NCI-H1436 (cell line): ENCODE measurements at regions not wholly inside any gene's neighbourhood (a gene's known extent, or its start where the extent isn't known, plus 50 kb on each side); places are given as distances from the start of the nearest gene placed in this dataset.

Experiments used
- DNase-seq: peaks from one replicate; lab custom pipeline; 2025; lab: John Stamatoyannopoulos, UW

DNA sequence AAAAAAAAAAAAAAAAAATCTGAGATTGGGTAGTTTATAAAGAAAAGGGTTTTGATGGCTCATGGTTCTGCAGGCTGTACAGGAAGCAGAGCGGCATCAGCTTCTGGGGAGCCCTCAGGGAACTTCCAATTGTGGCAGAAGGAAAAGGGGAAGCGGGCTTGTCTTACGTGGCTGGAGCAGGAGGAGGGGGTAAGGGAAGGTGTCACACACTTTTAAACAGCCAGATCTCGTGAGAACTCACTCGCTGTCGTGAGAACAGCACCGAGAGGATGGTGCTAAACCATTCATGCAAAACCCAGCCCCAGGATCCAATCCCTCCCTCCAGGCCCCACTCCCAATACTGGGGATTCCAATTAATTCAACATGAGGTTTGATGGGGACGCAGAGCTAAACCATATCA, 806.2 kb downstream of the TBC1D22A start:
- no peak for DNase-seq

DNA sequence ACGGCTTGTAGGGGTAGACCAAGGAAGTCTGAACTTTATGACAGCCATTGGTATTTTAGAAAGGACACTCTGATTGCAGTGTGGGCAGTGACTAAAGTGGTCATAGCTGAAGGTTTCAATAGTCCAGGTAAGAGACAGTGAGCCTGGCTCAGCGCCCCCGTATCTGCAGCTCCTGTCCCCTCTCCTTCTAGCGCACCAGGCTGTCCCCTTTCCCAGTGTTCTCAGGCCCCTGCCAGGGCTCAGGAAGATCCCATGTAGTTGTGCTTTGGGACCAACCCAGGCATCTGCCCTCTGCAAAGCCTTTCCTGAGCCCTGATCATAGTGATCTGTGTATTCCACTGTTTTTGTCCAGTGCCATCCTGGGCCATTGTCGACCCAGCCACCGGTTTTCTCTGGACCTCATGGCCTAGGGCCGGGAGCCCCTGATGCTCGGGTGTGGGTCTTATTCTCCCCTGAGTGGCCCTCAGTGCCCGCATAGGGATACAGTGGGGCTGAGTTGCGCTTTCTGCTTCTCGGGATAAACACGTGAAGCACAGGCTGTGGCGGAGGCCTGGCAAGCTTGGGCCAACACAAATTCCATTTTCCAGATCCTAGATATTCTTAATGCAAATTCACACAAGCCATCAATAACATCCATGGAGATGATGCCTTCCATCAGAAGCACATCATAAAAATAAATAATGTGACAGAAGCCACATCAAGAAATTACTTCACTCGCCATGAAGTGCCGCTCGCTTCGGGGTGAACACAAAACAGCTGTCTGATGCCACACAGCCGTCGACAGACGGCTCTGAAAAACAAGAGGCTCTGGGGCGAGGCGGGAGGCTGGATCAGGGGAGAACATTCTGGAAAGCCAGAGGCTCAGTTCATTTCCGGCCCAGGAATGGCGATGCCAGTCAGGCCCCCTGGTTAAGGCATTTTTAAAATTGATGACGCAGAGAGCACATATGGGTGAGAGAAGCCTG, 805.0 kb downstream of the TBC1D22A start:
- no peak for DNase-seq

DNA sequence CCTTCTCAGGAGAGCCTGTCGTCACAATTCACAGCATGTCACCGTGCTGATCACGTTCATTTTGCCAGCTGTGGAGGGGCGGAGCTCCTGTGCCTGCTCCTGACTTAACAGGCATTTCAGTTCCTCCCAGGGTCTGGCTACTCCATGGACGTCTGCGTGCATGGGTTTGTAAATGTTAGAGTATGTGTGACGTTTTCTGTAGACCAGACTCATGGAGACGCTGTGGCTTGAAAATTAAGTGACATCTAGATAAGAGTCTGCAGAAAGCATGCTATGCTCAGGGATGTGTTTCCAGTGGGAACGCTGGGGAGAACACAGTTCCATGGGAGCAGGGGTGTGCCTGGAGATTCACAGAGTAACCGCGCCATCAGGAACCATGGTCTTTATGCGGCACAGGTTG, 804.0 kb downstream of the TBC1D22A start:
- no peak for DNase-seq

DNA sequence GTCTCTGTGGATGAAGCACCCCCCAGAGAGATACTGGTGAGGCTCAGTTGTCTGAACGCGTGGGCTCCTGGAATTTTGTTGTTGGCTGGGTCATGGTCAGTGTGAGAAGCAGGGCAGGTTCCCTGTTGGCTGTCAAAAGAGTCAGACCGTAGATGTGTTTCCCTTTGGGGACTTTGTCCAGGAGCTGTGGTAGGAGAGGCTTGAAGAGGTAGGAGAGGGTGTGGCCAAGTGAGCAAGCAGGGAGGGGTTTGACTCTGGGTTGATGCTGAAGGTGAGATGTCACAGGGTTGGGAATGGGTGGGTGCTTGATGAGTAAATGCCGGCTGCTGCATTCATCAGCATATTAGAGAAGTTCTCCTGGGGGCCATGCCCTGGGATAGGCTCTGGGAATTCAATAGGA, 803.2 kb downstream of the TBC1D22A start:
- DNase-seq = no peak

DNA sequence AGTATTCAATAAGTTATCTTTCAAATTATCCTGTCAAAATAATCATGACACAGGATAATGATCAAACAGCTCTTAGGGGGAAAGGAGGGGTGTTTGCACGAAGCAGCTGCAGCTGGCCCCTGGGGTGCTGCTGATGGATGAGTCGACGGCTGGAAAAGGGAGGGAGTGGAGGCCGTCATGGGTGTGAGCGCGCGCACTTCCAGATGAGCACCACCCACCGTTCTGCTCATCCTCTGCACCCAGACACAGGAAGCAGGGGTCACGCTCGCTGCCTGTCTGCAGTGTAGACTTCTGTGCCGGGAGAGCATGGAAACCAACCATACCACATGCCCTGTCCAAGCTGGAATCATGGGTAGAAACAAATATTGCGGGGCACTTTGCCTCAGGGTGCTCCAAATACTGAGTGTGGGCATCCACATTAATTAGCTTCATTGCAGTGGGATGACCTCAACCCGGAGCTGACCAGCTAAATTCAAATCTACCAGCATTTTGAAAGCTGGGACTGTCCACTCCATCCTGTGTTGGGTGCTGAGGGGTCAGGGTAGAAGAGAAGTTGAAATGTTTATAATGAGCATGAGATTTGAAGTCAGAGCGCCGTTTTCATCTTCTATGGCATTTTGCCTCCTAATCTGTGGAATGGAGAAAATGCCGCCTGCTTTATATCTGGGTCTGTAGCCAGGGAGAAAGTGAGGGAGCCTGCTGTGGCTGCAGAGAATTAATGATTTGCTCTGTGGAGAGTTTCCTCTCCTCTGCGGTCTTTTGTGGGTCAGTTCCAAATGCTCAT, 802.4 kb downstream of the TBC1D22A start:
- DNase-seq = no peak

DNA sequence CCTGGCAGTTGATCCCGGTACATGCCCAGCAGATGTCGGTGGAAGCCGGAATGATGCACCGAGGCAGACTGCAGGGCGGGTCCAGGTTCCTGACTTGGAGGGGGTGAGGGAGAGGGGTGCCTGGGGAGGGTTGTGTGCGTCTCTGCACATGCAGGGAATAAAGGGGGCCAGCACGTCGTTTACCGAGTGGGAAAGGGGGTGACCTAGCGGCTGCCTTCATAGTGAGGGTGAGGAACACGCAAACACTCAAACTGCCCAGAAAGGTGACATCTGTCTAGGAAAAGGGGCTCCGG, 801.7 kb downstream of the TBC1D22A start:
- no peak for DNase-seq

DNA sequence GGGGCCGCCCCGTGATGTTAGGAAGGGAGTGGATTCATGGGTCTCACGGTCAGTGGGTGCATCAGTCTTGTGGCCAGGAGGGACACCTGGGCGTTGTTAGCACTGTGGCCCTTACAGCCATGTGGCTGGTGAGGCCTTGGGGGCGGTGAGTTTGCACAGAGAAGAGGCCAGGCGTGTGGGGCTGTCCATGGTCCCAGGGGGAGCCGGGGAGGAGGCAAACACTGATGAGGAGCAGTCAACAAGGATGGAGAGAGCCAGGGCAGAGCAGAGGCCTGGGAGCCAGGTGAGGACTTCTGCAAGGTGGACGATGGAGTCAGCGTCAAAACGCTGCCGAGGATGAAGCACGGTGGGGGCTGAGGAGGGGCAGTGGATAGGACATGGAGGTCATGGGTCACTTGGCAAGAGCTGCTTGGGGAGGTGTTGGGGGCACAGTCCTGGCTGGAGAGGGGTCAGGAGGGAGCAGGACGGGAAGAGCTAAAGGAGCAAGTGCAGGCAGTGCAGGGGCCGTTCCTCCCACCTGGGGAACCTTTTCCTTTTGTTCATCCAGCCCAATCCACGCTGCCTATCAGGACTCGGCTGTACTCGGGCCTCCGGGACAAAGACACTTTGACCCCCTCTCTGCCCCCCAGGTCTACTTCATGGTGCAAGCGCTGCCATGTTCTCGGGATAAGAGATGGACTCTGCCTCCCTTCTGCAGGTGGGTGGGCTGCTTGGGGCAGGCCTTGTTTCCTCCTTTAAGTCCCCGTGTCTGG, 801.1 kb downstream of the TBC1D22A start:
- no peak for DNase-seq

DNA sequence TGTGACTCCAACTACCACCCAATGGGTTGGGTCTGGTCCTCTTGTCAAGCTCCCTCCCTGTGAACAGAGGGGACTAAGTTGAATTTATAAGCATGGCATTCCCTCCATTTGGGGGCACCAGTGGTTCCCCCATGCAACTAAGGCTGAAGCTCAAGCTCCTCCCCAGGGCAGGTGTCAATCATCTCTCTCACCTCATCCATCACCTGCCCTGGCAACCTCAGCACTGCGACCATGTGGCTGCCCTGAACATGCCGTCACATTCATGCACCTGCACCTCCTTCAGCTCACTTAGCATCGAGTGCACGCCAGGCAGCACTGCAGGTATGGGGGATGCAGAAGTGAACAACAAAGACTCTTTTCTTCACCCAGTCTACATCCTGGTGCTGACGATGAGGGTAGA, 799.3 kb downstream of the TBC1D22A start:
- DNase-seq = no peak

DNA sequence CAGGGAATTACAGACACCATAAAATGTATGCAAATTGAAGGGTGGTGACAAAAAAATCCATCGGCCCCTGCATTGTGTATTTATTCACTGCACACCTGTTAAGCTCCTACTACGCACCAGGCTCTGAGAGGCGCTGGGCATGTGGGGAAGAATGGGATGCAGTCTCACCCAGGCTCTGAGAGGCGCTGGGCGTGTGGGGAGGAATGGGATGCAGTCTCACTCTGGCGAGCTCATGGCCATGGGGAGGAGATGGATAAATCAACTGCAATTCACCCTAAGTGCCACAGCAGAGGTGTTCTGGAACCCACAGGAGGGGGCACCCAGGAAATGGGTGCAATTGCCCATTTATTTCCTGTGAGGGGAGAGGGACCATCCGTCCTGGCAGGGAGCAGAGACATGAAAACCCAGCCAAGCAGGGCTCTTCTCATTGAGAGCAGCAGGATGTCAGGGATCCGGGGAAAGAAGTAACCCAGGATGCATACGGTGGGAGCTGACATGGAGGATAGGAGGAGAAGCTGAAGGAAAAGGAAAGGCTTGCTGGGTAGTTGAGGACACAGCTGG, 798.7 kb downstream of the TBC1D22A start:
- no peak for DNase-seq

DNA sequence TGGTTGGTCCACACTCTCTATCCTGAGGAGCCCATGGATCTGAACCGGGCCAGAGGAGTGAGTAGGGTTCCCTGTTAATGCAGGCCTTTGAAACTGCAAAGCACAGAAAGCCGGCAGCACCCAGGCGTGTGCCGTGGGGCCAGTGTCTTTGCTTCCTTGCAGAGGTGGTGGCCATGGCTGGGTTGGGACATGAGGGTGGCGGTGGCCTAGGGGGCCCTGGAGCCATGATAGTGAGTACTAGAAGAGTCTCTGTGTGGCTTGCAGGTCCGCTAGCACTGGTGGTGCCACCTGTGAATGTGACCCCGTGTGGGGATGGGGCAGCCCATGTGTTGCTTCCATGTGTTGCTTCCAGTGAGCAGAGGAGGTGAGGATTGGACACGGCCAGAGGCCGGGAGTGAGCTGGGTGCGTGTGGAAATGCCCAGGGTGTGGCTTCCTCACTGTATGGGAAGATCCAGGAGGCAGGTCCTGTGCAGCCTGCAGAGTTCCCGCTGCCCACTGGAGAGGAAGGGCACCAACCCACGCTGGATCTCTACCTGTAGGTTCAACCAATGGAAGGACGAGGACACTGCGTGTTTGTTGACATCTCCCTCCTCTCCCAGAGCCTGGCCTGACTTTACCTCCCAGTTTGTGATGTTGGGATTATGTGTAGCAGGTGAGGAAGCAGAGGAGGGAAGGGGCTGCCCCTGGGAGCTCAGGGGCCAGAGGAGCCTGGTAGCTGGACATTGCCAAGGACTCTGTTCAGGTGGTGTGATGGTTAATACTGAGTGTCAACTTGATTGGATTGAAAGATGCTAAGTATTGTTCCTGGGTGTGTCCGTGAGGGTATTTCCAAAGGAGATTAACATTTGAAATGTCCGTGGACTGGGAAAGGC, 796.6 kb downstream of the TBC1D22A start:
- DNase-seq = no peak

DNA sequence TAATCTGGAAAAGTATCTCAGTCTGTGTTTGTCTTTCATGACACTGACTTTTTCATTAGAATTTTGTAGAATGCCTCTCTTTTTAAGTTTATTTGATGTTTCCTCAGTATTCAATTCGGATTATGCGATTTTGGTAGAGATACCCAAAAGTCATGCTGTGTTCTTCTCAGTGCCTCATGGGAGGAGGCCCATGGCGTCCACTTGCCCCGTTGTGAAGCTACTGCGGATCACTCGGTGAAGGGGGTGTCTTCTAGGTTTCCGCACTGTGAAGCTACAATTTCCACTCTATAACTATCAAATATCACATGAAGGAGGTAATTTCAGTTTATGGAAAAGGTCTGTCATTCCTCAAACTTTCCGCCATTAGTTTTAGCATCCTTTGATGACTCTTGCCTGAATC, 794.0 kb downstream of the TBC1D22A start:
- DNase-seq = no peak

DNA sequence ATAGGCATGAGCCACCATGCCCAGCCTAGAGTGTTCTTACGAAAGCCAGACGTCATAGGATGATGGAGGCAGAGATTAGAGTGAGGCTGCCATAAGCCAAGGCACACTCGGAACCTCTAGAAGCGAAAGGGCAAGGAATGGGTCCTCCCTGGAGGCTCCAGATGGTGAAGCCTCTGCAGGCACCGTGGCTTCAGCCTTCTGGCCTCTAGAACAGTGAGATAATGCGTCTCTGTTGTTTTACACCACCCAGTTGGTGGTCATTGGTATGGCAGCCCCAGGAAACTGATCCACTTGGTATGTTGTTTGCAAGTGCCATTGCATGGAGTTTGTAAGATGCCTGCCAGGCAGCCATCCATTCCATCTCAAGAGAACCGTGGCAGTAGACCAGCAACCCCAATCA, 791.0 kb downstream of the TBC1D22A start:
- DNase-seq = no peak

DNA sequence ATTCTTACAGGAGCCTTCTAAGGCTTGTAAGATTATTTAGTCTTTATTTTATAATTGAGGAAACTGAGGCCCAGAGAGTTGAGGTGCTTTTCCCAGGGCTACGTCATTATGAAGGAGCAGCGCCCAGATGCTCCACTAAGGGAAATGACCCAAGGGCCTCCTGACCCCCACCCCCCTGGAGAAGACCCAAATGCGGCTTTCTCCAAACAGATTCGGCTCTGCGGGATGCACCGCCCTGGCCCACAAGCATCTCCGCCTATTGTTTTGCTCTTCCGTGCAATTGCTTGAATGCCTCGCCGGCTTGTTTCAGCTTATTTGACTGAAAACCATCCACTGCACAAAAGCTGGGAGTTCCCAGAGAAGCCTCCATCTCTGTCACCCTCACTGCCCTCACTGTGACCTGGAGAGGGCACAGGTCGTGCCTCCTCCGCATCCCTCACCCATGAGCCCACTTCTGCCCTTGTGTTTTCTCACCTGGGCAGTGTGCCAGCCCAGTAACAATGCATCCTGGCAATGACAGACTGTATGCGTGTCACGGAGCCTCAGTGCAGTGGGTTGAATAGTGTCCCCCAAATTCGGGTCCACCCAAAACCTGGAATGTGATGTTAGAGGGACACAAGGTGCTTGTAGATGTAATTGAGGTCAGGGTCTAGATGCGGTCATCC, 790.2 kb downstream of the TBC1D22A start:
- DNase-seq = no peak

DNA sequence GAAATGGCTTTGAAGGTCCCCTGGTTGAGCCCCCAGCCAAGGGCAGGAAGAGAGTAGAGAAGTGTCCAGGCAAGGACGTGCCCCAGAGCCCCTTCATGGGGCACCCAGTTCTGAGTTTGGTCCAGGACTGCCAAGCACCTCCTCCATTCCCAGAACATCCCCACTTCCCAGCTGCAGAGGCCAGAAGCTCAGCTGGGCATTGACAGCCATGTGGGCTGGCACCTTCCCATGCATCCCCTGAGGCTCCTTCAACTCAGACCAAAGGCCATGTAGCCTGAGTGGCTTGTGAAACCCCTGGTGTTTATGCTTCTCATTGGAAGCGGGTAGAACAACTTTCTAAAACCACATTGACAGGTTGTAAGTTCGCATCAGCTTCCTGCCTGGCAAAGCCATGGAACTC, 789.6 kb downstream of the TBC1D22A start:
- DNase-seq = no peak

DNA sequence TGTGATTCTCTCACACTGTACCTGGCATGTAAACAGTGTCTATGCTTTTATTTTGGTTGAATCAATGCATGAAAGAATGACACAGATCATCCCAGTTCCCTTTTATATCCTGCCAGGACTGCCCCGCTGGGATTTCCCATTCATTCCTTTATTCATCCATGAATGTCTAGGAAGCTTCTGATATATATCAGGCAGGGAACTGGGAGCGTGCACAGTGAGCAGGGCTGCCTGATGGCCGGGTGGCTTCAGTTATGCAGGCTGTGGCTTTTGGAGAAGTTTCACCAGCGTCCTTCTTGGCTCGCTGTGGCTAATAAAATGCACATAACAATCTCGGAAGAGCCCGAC, 789.0 kb downstream of the TBC1D22A start:
- DNase-seq = no peak

DNA sequence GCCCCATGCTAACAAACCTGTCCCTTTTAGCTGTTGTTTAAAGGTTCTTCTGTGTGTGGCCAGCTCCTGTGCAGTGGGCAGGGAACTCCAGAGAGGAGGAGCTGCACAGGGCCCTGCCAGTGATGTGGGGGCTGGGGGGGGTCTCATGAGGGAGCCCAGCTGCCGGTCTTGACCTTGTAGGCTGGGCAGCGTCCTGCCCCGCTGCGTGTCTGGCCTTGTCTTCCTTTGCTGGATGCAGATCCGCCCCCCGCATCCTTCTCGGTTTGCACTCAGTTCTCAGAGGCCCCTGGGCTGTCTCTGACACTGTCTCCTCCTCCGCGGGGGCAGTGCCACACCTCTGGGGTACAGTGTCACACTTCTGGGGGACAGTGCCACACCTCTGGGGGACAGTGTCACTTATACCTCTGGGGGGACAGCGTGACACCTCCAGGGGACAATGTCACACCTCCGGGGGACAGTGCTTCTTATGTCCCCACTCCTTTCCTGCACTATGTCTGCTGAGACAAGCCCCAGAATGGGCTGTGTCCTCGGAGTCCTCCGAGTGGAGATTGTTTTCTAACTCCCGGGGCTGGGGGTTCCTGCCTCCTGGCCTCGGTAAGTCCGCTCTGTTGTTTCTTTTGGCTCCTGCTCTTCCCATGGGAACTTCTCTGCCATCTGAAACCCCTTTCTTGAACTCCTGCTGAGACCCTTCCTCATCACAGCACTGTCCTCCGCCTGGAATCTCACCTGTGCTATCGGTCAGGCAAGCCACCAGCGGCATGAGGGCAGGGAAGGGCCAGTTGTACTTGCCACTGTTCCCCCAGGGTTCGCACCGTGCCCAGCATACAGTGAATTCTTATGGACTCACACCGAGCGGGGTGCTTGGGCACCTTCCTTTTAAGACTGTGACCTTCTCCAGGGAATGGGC, 788.3 kb downstream of the TBC1D22A start:
- DNase-seq = no peak

DNA sequence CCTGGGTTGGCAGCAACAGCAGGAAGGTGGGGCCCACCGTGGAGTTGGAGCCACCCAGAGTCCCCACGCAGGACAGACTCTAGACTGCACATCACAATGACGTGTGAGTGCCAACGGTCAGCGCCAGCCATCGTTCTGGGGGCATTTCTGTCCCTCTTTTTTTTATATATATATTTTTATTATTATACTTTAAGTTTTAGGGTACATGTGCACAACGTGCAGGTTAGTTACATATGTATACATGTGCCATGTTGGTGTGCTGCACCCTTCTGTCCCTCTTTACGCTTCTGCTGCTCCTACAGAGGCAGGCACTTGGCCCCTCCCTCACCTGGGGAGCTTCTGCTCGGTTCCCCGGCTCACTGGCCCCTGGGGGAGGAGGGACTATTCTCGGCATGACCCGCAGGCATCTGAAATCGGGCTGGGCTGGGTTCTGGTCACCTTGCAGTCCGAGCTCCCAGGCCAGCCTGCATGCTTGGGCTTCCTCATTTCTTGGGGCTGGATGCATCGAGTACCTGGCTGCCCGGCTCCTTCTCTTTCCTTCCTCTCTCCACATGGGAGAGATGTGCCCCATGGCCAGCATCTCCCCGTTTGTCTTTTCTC, 787.4 kb downstream of the TBC1D22A start:
- no peak for DNase-seq

DNA sequence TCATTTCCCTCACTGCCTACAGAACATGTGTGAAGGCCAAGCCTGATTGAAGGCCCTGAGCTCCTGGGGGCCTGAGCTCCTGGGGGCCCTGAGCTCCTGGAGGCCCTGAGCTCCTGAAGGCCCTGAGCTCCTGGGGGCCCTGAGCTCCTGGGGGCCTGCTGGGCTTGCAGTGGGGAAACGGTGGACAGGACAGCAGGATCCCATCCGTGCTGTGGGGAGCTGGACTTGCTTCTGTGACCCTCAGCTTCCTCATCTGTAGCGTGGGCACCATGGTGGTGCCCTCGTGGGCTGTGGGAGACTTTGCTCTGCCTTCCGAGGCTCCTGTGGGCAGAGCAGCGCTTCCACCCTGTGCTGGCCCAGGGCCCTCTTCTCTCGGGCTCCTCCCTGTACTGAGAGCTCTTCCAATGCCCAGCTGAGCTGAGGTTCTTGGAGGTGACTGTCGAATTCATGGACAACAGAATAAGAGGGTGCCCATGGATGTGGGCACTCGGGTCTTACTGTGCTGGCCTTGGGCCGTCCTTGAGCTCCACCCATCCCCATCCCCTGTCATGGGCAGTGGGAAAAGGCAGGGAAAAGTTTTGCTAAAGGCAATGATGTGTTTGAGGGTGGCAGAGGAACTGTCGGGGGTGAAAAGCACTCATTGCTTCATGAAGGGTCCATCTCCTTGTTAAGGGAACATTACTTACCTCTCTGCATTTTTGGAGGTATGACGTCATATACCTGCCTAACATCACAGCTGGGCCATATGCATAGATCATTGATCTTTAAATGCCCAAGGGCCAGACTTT, 786.7 kb downstream of the TBC1D22A start:
- DNase-seq = no peak
